Spleen (tissue), 11 donors: ENCODE measurements at regions not wholly inside any gene's neighbourhood (a gene's known extent, or its start where the extent isn't known, plus 50 kb on each side); places are given as distances from the start of the nearest gene placed in this dataset.
A peak's percentile ranks its signal among the peaks of the same experiment; 100 is the strongest.

ENCODE experiments used
- DNase-seq: peaks from one replicate; pipeline ENCODE4 v3.0.0-alpha.2; 2020
- H3K27ac ChIP-seq, 8 donors: fragments of 200-600 bp; sonication (generic) in 7 of 8; 1 replicate in 4 of 8; 2 replicates in 4 of 8; pipeline versions ENCODE4 v1.5.0 to v1.8.0; 2016 to 2021; ENCODE audit warnings: inconsistent platforms in 4 of 8, mild to moderate bottlenecking in 4 of 8, moderate library complexity in 1 of 8
- H3K27me3 ChIP-seq, 7 donors: fragments of 200-600 bp; sonication (generic) in 6 of 7; replicated peaks in 1 of 7; 1 replicate in 4 of 7; 2 replicates in 3 of 7; pipeline versions ENCODE4 v1.5.0 to v1.8.0; 2016 to 2021; ENCODE audit warnings: inconsistent platforms in 3 of 7, mild to moderate bottlenecking in 1 of 7
- H3K36me3 ChIP-seq, 6 donors: fragments of 200-600 bp; sonication (generic) in 5 of 6; 1 replicate in 4 of 6; 2 replicates in 2 of 6; pipeline versions ENCODE4 v1.5.0 to v1.8.0; 2016 to 2021; ENCODE audit warnings: inconsistent platforms in 2 of 6
- H3K4me1 ChIP-seq, 6 donors: fragments of 200-600 bp; sonication (generic) in 5 of 6; 1 replicate in 3 of 6; 2 replicates in 3 of 6; pipeline versions ENCODE4 v1.5.0 to v1.8.0; 2016 to 2021; ENCODE audit warnings: inconsistent platforms in 3 of 6
- H3K4me3 ChIP-seq, 8 donors: fragments of 200-600 bp; sonication (generic) in 7 of 8; 1 replicate in 4 of 8; 2 replicates in 4 of 8; pipeline versions ENCODE4 v1.5.0 to v1.8.0; 2016 to 2021; ENCODE audit warnings: inconsistent platforms in 4 of 8, mild to moderate bottlenecking in 4 of 8, moderate library complexity in 2 of 8
- H3K9me3 ChIP-seq, 8 donors: fragments of 200-600 bp; sonication (generic) in 7 of 8; 1 replicate in 4 of 8; 2 replicates in 4 of 8; pipeline versions ENCODE4 v1.5.0 to v1.8.0; 2016 to 2021; ENCODE audit warnings: inconsistent platforms in 4 of 8
- POLR2A ChIP-seq, 3 donors: fragments of 450-650 bp; IDR thresholded peaks; one replicate each; pipeline ENCODE4 v1.5.1; 2017; ENCODE audit warnings: antibody characterized with exemption in 3 of 3, mild to moderate bottlenecking in 1 of 3
- POLR2AphosphoS5 ChIP-seq, 3 donors: sonication (generic); formaldehyde crosslinking; IDR thresholded peaks; one replicate each; pipeline ENCODE4 v1.5.1; 2017; ENCODE audit warnings: antibody characterized with exemption in 3 of 3
- WGBS, 5 donors: extraction: QIAGEN DNeasy Blood & Tissue Kit in 3 of 5; methylation state at CpG; one replicate each; pipeline versions ENCODE4 v1.1.5 to v1.1.7; 2013 to 2018; 5-methylcytosine and 5-hydroxymethylcytosine counted together
- intact Hi-C: fragments of 100-400 bp; cut with DNase I; formaldehyde crosslinking; loops from one replicate; pipeline ENCODE4 v1.15.0; 2023; ENCODE audit warnings: low total_unique reads
- TF ChIP-seq, protein P1 (sequence below), 11 experiments: fragments of 200-600 bp in 7 of 11; fragments of 450-650 bp in 4 of 11; sonication (generic) in 4 of 11; IDR thresholded peaks in 8 of 11; conservative IDR thresholded peaks in 3 of 11; 1 replicate in 7 of 11; 2 replicates in 4 of 11; pipeline versions ENCODE4 v1.4.0 to v1.8.0; 2016 to 2021; ENCODE audit warnings: antibody characterized with exemption in 11 of 11, inconsistent platforms in 4 of 11, mild to moderate bottlenecking in 1 of 11
- donor health status: healthy with polysubstance abuse.
- donor health status: DM: no; HTN: no; CAD: no; lungs with moderate emphysema.
- donor health status: DM: no; HTN: no; CAD: no.
- donor health status: Bipolar disorder and iron deficiency.
- donor health status: healthy.
- donor health status: DM: no; HTN: no; CAD: no.
- donor health status: DM: yes; HTN: yes; CAD: no.

DNA sequence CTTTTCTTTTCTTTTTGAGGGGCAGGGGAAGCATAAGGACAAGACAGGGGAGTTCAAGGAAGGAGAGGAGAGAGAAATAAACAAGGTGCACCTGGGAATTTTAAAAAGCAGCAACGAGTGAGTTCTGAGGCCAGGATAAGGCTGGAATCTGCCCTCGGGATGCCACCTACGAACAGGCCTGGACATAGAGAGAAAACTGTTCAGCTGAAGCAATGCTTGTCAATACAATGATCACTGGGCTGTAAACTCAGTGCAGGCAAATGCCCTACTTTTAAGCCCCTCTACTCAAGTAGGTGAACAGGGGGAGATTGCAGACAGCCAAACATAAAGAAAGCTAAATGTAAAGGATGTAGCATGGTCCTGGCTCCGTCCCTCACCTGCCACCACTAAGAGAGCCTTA, 330.5 kb downstream of the ETAA1 start:
- no peaks in the 10 kb centered on the region for H3K4me1 ChIP-seq
- WGBS, 5 donors = 71 to 81% (median 75%) methylated on average over 4 of the region's 4 CpGs
- no peaks in the 10 kb centered on the region for H3K9me3 ChIP-seq
- no peak overlapping the region for H3K4me3 ChIP-seq
- TF ChIP-seq, protein P1, sequence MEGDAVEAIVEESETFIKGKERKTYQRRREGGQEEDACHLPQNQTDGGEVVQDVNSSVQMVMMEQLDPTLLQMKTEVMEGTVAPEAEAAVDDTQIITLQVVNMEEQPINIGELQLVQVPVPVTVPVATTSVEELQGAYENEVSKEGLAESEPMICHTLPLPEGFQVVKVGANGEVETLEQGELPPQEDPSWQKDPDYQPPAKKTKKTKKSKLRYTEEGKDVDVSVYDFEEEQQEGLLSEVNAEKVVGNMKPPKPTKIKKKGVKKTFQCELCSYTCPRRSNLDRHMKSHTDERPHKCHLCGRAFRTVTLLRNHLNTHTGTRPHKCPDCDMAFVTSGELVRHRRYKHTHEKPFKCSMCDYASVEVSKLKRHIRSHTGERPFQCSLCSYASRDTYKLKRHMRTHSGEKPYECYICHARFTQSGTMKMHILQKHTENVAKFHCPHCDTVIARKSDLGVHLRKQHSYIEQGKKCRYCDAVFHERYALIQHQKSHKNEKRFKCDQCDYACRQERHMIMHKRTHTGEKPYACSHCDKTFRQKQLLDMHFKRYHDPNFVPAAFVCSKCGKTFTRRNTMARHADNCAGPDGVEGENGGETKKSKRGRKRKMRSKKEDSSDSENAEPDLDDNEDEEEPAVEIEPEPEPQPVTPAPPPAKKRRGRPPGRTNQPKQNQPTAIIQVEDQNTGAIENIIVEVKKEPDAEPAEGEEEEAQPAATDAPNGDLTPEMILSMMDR (IDR thresholded peaks at IDR 0.05 in 8 of 11, conservative IDR thresholded peaks at IDR 0.05 in 3 of 11) = no peak
- TF ChIP-seq POLR2AphosphoS5 (IDR thresholded peaks at IDR 0.05) = no peak
- H3K36me3 ChIP-seq = no peaks in the 10 kb centered on the region
- intact Hi-C loops = no loop called here
- H3K27me3 ChIP-seq = peaks cover 0 to 5% (median 0%) of the 10 kb centered on the region in 7 donors
- no peak overlapping the region for H3K27ac ChIP-seq
- no peak for DNase-seq

DNA sequence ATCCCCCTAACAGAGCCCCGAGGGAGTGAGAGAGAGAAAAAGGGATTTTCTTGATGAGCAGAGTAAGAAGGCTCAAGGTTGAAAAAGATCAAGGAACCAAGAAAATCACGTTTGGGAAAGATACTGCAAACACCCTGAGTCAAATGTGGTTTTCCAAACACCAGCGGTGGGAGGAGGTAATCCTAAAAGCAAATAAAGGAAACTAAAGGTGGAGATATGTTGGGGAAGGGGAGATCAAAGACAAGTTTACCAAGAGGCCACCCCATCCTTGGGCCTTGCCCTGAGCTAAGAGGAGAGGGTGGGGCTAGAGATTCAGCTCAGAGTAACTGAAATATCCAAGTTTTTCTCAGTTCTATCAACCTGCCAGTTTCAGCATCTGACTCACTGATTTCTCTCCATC, 332.3 kb downstream of the ETAA1 start:
- 55 to 75% (median 74%) methylated on average over 3 of the region's 3 CpGs for WGBS, 5 donors
- no peak overlapping the region for H3K27ac ChIP-seq
- DNase-seq = no peak
- TF ChIP-seq, protein P1 (IDR thresholded peaks at IDR 0.05 in 8 of 11, conservative IDR thresholded peaks at IDR 0.05 in 3 of 11) = no peak
- TF ChIP-seq POLR2AphosphoS5 (IDR thresholded peaks at IDR 0.05) = no peak
- no peak for TF ChIP-seq POLR2A (IDR thresholded peaks at IDR 0.05)
- peaks cover 0 to 5% (median 0%) of the 10 kb centered on the region in 7 donors for H3K27me3 ChIP-seq
- no peaks in the 10 kb centered on the region for H3K9me3 ChIP-seq
- intact Hi-C loops = no loop called here
- no peaks in the 10 kb centered on the region for H3K4me1 ChIP-seq
- no peaks in the 10 kb centered on the region for H3K36me3 ChIP-seq
- no peak overlapping the region for H3K4me3 ChIP-seq

DNA sequence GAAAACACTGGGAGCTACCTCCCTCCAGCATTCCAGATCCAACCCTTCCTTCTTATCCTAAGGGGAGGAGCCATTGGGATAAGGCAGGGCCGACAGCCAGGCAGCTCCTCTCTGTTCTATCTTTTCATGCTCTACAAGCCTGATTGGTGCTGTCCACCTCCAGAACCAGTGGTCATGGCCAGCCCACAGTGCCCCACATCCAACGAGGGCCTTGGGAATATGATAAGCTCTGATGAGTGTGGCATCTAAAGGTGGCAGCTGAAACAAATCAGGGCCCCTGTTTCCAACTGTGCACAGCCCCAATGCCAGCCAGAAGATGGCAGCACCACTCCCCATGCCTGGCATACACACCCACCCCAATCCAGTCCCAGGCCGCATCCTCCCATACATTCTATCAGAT, 329.3 kb downstream of the C1D start:
- no peaks in the 10 kb centered on the region for H3K36me3 ChIP-seq
- H3K27me3 ChIP-seq = peaks cover 0 to 1% (median 0%) of the 10 kb centered on the region in 7 donors
- peaks cover 0 to 2% (median 0%) of the 10 kb centered on the region in 8 donors for H3K9me3 ChIP-seq
- WGBS, 5 donors = 42 to 57% (median 49%) methylated on average over 3 of the region's 3 CpGs
- TF ChIP-seq, protein P1 (IDR thresholded peaks at IDR 0.05 in 8 of 11, conservative IDR thresholded peaks at IDR 0.05 in 3 of 11) = peak in 7 of 11 experiments; percentile 16 to 51 (median 37)
- TF ChIP-seq POLR2AphosphoS5 (IDR thresholded peaks at IDR 0.05) = no peak
- intact Hi-C loops = no loop called here
- H3K4me1 ChIP-seq = no peaks in the 10 kb centered on the region
- DNase-seq = peak; percentile 59
- no peak overlapping the region for H3K4me3 ChIP-seq
- H3K27ac ChIP-seq = no peak overlapping the region

DNA sequence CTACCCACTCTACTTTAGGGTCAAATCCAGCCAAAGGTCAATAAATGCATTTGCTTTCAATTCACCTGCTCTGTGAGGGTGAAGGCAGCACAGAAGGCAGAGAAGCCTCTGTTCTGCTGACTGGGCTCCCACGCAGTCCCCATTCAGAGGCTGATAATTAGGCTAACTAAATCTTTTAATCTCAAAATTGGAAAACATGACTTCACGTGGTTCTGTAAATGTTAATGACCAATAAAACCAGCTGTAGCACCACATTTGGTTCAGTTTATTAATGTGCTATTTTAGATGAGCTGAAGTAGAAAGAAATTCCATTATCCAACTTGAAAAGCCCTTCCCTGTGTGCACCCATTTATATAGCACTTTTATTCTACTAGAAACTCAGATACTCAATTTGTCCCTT, 310.6 kb downstream of the C1D start:
- Histone ChIP-seq H3K4me3 (no peak overlapping the region), H3K36me3 (no peaks in the 10 kb centered on the region), H3K4me1 (no peaks in the 10 kb centered on the region), H3K27ac (no peak overlapping the region), H3K9me3 (no peaks in the 10 kb centered on the region), H3K27me3 (peaks cover 0 to 6% (median 0%) of the 10 kb centered on the region in 7 donors)
- no peak for TF ChIP-seq POLR2A (IDR thresholded peaks at IDR 0.05)
- intact Hi-C loops = no loop called here
- DNase-seq = no peak
- 72 to 86% (median 79%) methylated on average over 2 of the region's 2 CpGs for WGBS, 5 donors

DNA sequence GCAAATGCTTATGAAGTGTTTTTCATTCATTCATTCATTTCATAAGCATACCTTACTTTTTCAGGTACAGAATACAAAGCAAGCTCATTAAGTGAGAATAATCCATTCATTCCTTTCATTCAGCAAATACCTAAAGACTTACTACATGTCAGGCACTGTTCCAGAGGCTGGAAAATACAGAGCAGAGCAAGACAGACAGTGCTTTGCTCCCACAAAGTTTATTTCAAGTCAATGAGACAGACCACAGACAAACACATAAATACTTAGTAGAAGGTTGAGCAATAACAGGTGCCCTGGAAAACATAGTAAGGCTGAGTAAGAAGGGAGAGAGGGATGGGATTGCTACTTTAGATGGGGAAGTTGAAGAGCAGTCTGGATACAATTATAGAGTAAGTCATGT, 309.8 kb downstream of the C1D start:
- H3K4me3 ChIP-seq = no peak overlapping the region
- intact Hi-C loops = no loop called here

More for the DNA sequence above, 309.8 kb downstream of the C1D start:
- Histone ChIP-seq H3K4me1 (no peaks in the 10 kb centered on the region), H3K9me3 (no peaks in the 10 kb centered on the region), H3K27me3 (peaks cover 0 to 3% (median 0%) of the 10 kb centered on the region in 7 donors), H3K36me3 (no peaks in the 10 kb centered on the region), H3K27ac (no peak overlapping the region)
- TF ChIP-seq POLR2A (IDR thresholded peaks at IDR 0.05) (no peak), POLR2AphosphoS5 (IDR thresholded peaks at IDR 0.05) (no peak)
- TF ChIP-seq, protein P1 (IDR thresholded peaks at IDR 0.05 in 8 of 11, conservative IDR thresholded peaks at IDR 0.05 in 3 of 11) = no peak
- no peak for DNase-seq
